Cardiac muscle cell (in vitro differentiated cells and primary cell): ENCODE measurements at regions not wholly inside any gene's neighbourhood (a gene's known extent, or its start where the extent isn't known, plus 50 kb on each side); places are given as distances from the start of the nearest gene placed in this dataset.

Experiments used
- DNase-seq, 2 donors: peaks; one replicate each; pipeline versions ENCODE4 v3.0.0 to v3.0.0-alpha.2; 2010 to 2017; ENCODE audit warnings: low read depth in 1 of 2, low spot score in 1 of 2
- H3K27ac ChIP-seq: fragments of 200-600 bp; sonication (generic); 2 replicates; pipeline ENCODE4 v1.5.1; 2016
- H3K27me3 ChIP-seq: fragments of 200-600 bp; sonication (generic); 2 replicates; pipeline ENCODE4 v1.6.0; 2016; ENCODE audit warnings: control low read depth
- H3K36me3 ChIP-seq: fragments of 200-600 bp; sonication (generic); 2 replicates; pipeline ENCODE4 v1.5.1; 2016; ENCODE audit warnings: control low read depth
- H3K4me1 ChIP-seq: fragments of 200-600 bp; sonication (generic); 2 replicates; pipeline ENCODE4 v1.8.1; 2017; ENCODE audit warnings: low read depth, mild to moderate bottlenecking, mixed run types
- H3K4me3 ChIP-seq: fragments of 200-600 bp; sonication (generic); 2 replicates; pipeline ENCODE4 v1.5.1; 2016; ENCODE audit warnings: mild to moderate bottlenecking
- H3K9me3 ChIP-seq: fragments of 200-600 bp; sonication (generic); 2 replicates; pipeline ENCODE4 v1.5.1; 2017; ENCODE audit warnings: low read depth, mild to moderate bottlenecking, control low read depth
- TF ChIP-seq, protein P1 (sequence below): IDR thresholded peaks from 2 replicates; pipeline ENCODE4 v1.5.1; 2012; ENCODE audit warnings: low read depth, mild to moderate bottlenecking, low read length

GRCh38 chr3:124131580-124131979 lies 139.7 kb upstream of the ROPN1 start:
- Histone ChIP-seq H3K9me3 (no peaks in the 10 kb centered on the region), H3K27ac (no peak overlapping the region), H3K27me3 (peaks cover 91% of the 10 kb centered on the region), H3K4me3 (no peak overlapping the region), H3K36me3 (no peaks in the 10 kb centered on the region), H3K4me1 (no peaks in the 10 kb centered on the region)
- DNase-seq: no peak
- TF ChIP-seq, protein P1, sequence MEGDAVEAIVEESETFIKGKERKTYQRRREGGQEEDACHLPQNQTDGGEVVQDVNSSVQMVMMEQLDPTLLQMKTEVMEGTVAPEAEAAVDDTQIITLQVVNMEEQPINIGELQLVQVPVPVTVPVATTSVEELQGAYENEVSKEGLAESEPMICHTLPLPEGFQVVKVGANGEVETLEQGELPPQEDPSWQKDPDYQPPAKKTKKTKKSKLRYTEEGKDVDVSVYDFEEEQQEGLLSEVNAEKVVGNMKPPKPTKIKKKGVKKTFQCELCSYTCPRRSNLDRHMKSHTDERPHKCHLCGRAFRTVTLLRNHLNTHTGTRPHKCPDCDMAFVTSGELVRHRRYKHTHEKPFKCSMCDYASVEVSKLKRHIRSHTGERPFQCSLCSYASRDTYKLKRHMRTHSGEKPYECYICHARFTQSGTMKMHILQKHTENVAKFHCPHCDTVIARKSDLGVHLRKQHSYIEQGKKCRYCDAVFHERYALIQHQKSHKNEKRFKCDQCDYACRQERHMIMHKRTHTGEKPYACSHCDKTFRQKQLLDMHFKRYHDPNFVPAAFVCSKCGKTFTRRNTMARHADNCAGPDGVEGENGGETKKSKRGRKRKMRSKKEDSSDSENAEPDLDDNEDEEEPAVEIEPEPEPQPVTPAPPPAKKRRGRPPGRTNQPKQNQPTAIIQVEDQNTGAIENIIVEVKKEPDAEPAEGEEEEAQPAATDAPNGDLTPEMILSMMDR: no peak

GRCh38 chr3:124132813-124133212 lies 140.9 kb upstream of the ROPN1 start:
- TF ChIP-seq, protein P1: no peak
- DNase-seq: no peak
- Histone ChIP-seq H3K27ac (no peak overlapping the region), H3K9me3 (no peaks in the 10 kb centered on the region), H3K36me3 (no peaks in the 10 kb centered on the region), H3K4me3 (no peak overlapping the region), H3K4me1 (no peaks in the 10 kb centered on the region), H3K27me3 (peaks cover 91% of the 10 kb centered on the region)

DNA sequence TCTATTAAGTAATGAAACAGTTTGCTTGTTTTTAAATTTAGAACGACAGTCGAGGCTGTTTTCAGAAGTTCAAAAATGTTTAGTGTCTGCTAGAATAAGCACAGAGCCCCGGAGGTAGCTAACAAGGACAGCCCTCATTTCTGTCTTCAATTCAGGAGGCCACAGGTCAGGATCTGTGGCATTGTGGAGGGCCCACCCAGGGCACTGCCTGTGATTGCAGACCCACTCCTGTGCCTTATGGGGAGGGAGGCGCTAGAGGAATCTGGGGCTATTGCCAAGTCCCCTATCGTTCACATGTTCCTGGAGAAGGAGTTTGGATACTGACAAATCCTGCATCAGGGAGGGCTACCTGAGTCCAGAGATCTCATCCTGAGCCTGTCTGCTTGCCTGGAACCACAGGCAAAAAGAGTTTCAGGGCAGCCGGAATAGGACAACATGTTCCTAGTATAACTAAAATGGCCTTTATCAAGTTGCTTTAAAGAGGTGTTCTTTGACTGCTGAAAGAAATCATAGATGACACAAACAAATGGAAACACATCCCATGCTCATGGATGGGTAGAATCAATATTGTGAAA lies 141.5 kb upstream of the ROPN1 start:
- Histone ChIP-seq H3K4me3 (no peak overlapping the region), H3K36me3 (no peaks in the 10 kb centered on the region), H3K4me1 (no peaks in the 10 kb centered on the region), H3K27ac (no peak overlapping the region), H3K9me3 (no peaks in the 10 kb centered on the region), H3K27me3 (peaks cover 91% of the 10 kb centered on the region)
- DNase-seq: no peak
- TF ChIP-seq, protein P1: no peak

GRCh38 chr3:124137216-124137615 lies 145.3 kb upstream of the ROPN1 start:
- H3K4me1 ChIP-seq: no peaks in the 10 kb centered on the region
- no peak overlapping the region for H3K27ac ChIP-seq
- H3K9me3 ChIP-seq: no peaks in the 10 kb centered on the region
- TF ChIP-seq, protein P1: no peak
- no peak overlapping the region for H3K4me3 ChIP-seq
- H3K27me3 ChIP-seq: peaks cover 89% of the 10 kb centered on the region
- no peaks in the 10 kb centered on the region for H3K36me3 ChIP-seq
- no peak for DNase-seq

DNA sequence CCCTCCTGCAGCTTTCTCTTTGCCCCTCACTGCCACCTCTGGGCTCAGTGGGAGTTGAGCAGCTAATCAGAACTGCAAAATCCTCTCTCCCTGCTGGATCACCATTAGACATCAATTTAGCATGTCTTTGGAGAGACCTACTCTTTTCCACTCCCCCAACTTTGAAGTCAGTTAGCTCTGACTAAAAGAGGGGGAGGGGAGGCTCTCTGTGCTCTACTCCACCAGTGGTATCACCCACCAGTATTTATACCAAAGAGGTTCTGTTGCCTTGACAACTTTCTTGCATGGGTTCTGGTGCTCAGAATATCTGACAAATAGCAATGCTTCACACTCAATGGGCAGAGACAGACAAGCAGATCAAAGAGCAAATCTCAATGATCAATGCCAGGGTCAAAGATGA lies 146.2 kb upstream of the ROPN1 start:
- no peak for DNase-seq
- Histone ChIP-seq H3K27me3 (peaks cover 87% of the 10 kb centered on the region), H3K36me3 (no peaks in the 10 kb centered on the region), H3K9me3 (no peaks in the 10 kb centered on the region), H3K4me1 (no peaks in the 10 kb centered on the region), H3K27ac (no peak overlapping the region), H3K4me3 (no peak overlapping the region)
- TF ChIP-seq, protein P1: no peak

GRCh38 chr3:124140746-124141145 lies 148.8 kb upstream of the ROPN1 start:
- no peaks in the 10 kb centered on the region for H3K9me3 ChIP-seq
- H3K4me1 ChIP-seq: no peaks in the 10 kb centered on the region
- TF ChIP-seq, protein P1: no peak
- H3K27ac ChIP-seq: no peak overlapping the region
- H3K4me3 ChIP-seq: no peak overlapping the region
- DNase-seq: no peak
- no peaks in the 10 kb centered on the region for H3K36me3 ChIP-seq
- H3K27me3 ChIP-seq: peaks cover 85% of the 10 kb centered on the region
